T-helper 1 cell (primary cell): ENCODE measurements at regions not wholly inside any gene's neighbourhood (a gene's known extent, or its start where the extent isn't known, plus 50 kb on each side); places are given as distances from the start of the nearest gene placed in this dataset.

Source experiments
- DNase-seq, 5 donors: peaks; one replicate each; pipeline ENCODE4 v3.0.0-alpha.2; 2012 to 2020

DNA sequence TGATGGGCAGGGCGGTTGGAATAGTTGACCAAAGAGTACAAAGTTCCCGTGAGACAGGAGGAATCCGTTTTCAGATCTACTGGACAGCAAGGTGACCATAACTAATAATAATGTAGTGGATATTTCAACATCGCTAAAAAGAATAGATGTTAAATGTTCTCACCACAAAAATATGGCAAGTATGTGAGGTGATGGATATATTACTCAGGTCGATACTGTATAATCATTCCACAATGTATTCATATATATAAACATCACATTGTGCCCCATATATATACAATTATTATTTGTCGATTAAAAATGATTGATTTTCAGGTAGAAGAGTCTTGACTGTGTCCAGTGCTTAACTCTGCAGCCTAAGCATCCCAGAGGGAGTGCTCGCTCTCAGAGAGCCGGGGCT is 141.6 kb upstream of the TENM3 start:
- no peak for DNase-seq

DNA sequence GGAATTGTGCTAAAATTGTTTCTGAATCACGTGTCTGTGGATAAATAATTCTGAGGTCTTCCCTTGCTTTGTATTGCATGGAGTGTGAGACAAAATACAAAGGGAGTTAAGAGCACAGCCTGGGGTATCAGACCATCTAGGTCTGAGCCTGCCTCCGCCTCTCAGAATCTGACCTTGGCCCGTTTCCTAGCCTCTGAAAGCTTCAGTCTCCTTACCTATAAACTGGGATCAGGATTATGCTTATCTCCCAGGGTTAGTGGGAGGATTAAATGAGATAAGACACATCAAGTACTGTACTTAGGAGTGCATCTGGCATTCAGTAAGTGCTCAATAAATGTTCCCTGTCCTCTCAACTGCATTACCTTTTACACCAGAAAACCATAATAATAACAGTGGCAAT is 140.6 kb upstream of the TENM3 start:
- DNase-seq = no peak

DNA sequence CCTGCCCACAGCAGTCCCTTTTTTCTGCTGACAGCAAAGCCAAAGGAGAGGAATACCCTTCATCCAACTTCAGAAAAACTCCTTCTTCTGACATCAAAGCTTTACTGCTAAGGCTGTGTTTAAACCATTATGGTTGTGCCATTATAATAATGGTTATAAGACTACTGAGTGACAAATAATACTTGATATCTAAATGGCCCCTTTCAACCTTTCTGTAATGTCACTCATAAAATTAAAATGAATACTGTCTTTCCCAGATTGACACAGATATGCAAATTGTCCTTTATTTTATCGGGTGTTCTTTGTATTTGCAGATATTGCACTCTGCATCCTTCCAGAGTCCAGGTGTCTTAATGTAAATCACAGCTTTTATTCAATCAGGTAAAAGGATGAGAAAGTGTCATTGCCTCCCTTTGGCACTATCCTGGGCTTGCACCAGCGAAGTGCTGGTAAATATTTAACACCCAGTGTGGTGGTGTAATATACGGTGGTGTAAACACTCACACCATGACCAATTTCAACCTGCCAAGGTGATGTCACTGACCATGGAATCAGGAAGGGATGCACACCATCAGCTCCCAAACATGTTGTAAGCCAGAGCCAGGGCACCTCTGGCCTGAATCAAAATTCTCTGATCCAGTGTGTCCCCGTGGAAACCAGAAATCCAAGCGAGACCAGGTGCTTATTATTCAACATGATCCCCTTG is 139.4 kb upstream of the TENM3 start:
- no peak for DNase-seq

DNA sequence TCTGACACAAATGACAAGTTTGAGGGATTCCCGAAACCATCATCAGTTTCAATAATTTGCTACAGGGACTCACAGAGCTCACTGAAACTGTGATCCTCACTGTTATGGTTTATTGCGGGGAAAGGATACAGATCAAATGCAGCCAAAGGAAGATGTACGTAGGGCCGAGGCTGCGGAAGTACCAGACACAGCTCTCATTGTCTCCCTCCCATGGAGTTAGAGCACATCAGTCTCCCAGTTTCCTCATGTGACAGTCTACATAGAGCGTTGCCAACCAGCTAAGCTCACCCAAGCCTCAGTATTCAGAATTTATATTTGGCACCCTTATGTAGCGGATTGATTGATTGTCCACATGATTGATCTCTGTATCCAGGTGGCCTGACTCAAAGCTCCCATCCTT is 137.8 kb upstream of the TENM3 start:
- DNase-seq = no peak

DNA sequence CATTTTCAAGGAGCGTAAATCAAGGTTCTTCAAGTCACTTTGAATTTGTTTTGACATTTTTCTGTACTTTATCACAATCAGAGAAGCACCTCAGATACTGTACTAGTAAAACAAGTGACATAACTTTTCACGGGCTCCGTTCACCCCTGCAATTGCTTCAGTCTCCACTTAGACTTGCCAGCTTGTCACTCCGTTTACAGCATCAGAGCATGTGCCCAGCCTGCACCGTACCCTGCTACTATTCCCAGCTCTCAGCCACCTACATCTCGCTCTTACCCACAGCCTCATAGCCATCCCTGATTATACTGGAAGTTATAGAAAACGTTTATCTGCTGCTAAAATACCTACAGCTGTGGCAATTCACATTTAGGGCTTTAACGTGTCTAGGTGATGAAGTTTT is 135.3 kb upstream of the TENM3 start:
- DNase-seq = no peak

DNA sequence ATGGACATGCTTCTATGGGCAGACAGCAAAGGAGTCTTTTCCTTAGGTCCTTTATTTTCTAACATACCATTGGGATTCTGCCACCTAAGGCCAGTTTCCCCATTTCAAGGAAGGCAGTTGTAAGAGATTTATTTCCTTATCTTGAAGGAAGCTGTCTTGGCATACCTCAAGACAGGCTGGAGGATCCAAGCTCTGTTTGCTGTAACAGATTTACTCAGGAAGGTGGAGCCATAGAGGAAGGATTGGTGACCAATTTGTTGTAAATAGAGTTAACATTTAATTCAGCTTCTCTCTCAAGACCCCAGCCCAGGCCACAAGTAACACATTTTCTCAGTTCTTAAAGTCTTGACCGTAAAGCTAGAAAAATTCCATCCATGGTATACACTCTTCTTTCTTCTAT is 131.6 kb upstream of the TENM3 start:
- no peak for DNase-seq

DNA sequence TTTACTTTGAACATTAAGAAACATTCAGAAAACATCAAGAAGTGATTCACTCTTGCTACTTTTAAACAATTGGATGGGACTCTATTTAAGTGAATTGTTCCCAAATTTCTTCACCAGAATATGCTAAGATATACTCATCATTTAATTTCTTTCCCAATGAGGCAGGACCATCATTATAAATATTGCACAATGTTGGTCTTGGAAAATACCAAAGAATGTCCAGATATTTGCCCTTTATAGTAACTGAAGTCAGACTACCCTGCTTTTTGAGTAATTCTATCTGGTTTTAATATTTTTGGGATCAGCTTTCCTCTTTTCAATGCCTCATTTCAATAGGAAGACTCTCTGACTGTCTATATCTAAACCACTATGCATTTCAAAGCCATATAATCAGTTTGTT is 129.4 kb upstream of the TENM3 start:
- no peak for DNase-seq

DNA sequence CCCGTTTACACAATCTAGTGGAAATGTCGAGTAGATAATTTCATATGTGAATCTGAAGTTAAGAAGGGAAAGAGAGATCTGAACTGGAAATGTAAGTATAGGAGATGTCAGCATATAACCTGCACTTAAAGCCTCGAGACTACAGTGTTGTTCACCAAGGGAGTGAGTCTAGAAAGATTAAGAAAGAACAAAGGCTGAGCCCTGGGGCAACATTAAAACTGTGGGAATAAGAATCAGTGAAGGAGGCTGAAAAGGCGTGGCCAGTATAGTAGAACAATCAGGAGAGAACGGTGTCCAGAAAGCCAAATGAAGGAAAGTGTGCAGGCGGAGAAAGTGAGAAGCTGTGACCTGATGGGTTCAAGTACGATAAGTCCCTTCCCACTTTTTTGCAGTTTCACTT is 118.8 kb upstream of the TENM3 start:
- no peak for DNase-seq

DNA sequence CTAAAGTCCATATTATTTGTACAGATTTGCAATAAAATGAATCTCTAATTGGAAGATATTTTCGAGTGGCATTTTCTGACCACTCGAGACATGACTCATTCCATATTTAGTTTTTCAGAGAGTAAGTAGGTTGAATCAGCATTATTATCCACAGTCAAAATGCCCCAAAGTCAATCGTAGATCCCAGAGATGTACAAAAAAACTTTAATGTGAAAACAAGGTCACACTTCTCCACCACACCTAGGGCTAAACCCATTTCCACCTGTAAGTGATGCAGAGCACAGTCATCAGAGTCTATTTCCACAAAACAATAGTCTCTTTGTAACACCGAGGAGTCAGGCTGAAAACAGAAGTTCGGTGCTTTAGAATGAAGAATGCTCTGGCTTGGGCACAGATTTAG is 117.1 kb upstream of the TENM3 start:
- DNase-seq = no peak

DNA sequence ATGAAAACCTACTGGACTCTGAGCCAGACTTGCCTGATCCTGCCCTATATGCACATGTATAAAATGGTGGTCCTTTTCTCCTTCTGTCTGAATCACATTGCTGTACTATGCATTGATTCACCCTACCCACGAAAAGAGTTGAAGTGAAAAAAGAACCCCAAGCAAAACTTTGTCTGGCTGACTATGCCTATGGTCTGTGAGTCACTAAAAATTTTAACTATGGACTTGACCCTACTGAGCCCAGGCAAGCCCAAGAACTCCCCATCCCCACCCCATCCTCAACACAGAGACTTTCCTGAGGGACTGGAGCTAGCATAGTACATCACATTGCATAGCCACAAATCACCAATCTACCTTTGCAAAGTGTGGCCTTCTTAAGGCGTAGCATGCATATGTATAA is 116.6 kb upstream of the TENM3 start:
- no peak for DNase-seq

DNA sequence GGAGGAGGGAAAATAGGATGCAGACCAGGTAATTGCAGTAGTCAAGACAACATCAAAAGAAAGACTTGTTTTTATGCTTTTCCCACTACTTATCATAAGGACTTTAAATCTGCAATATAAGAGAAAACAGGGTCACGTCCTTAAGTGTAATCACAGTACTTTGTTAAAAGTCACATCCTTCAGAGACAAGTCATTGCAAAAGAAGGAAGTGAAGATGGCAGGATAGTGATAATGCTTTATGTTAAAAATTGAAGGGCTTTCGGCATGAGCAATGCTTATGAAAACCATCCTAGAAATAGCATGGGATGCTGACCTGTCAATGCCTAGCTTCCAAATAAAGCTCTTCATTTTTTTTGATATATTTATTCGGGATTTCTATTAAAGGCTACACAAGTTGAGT is 110.2 kb upstream of the TENM3 start:
- no peak for DNase-seq

DNA sequence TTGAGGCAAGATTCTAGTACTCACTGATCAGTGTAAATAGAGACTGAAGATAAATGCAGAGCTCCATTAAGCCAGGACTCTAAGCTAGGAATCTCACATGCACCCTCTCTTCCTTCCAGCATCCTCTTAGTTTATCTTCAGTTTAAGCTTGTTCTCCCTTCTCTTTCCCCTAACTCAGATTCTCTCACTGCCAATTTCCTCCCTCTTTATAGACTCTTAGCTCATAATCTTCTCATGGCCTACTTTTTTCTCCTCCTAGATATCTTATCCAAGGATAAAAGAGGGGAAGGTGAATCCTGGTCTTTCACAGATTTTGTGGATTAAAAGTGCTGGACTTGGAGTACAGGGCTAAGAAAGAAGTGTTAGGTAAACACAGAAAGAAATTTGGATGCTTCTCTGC is 108.9 kb upstream of the TENM3 start:
- DNase-seq = no peak

DNA sequence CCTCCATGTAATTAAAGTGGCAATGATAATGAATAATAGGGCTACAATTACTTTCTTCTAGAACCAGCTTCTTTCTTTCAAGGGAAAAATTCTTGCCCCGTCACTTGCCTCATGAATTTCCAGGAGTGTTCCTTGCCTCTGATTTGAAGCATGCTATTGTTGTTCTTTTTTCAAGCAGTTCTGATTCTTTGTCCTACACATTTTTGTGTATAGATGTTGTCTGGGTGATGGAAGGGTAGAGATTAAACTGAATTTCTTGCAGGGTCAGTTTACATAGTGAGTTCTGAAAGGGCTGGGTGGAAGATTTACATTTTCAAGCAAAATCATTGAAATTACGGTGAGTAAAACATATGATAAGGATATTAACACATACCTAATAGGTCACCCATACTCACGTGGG is 107.0 kb upstream of the TENM3 start:
- no peak for DNase-seq

DNA sequence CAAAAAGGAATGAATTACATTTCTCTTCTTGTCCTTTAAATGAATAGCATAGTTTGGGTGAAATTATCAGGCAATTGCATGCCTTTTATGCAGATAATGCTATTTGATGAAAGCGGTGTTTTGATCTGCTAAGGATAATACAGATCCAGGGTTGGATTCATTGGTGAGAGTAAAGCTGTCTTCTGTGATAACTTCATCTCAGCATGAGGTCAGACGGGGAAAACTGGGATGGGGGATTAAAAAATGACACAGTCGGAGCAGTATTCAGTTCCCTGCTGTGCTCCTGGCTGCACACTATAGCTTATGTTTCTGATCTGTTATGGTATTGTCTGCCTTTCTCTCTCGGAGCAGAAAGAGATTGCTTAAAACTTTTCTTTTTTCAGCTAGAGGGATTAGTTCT is 105.9 kb upstream of the TENM3 start:
- no peak for DNase-seq

DNA sequence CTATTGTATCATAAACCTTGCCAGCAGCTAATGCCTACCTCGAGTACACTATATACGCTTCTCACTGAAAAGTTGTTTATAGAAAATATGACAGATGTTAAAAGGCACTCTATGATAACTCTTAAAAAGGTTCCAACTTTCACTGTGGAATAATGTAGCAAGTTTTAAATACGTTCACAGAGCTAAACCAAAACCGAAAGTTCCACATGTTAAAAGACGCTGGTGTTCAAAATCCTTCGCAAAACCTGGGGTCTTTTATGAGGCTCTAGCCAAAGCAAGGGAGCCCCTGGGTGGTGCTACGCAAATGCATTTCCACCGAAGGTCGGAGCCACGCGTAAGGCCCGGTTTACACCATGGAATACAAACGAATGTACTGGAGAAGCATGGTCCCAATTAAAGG is 103.7 kb upstream of the TENM3 start:
- DNase-seq = no peak

DNA sequence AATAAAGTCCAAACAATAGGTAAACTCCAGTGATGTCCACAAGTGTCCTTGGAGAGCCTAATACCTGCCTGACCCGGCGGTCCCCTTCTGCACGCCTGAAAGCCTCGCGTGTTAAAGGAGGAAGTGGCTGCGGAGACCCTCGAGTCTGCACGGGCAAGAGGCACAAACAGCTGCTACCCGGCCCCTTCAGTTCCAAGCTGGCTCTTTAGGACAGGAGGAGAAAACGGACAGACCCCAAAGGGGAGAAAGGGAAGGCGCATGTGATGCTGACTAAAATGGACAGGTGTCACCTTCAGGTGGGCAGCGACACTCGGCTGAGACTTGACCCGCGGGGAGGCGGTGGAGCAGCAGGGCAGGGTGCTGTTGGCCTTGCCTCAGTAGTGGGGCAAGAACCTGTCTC is 102.7 kb upstream of the TENM3 start:
- no peak for DNase-seq

DNA sequence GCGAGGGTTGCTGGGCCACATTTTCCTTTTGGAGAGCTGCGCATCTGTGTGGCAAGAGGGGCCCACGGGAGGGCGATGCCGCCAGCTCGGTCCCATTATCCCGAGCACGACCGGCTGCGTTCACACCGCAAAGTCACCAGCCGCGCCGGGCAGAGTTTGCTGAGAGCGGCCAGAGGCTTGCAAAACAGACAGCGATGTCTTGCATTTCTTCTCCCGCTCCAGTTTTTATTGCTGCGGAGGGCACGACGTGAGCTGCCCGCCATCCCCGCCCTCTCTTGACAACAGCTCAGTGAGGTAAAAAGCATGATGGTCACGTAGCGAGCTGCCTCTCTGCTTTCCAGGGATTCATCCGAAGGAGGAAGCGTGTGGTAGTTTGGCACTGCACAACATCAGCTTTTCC is 102.1 kb upstream of the TENM3 start:
- DNase-seq = no peak

DNA sequence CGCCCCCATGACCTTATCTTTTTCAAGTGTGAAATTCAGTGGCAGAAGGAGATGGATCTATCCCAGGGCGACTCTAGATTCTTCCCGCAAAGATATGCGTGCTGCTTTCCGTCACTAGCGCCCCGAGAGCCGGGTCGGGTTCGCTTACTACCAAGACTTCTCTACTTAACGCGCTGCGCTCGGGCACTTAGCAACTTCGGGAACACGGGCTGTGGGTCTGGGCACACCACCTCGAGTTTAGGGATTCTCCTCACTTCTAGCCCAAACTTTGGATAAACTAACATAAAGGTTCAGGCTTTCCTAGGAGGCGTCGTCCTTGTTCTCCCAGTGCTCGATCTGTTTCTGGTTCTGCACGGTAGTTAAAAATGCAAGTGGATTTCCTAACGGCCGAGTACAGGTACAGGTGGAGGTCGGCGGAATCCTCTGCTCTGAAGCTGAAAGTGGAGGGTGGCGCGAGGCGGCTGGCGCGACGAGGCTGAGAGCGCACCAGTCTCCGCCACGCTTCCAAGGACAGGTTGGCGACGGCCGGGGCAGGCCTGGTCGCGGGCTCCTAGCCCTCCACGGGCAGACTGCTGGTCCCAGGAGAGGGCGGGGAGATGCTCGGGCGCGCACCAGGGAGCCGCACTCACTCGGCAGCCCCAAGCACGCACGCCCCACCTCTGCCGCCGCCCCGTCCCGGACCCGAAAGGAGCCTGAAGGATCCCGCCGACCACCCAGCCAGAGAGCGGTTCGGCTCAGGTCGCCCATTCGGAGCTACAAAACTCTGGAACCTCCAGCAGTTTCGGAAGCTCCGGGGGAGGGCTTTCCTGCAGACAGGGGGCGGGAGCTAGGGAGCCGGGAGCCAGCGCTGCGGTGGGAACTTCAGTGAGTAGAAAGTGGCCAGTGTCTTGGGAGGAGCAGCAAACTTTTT is 100.8 kb upstream of the TENM3 start:
- DNase-seq = no peak

DNA sequence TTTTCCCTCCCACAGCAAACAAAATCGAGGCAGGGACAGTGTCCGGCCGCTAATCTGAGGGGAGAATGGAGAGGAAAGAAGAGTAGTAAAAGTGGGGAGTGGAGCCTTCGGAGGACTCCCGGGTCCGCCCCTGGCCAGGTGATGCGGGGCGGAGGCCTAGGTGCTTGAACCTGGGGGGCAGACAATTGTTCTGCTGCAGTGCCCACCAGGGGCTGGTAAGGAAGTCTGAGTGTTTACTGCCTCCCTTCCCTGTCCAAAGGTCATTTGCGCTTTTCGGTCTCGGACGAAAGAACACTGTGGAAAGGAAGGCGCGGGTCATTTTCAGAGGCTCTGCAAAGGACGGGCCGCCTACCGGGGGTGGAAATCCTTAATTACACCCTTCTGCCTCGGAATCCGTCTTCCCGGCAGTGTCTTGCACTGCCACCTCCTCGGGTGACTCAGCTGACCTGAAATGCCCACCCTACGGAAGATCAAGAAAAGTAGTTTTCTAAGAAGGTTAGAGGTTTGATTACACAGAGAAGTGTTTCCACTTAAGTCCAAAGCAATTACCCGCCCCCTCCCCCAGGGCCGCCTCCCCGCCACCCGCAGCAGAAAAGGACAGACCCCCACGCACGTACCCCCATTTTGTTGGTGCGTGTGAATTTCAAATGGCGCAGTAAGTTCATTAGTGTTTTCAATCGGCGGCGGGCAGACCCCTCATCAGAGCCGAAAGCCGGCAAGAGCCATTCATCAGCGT is 99.9 kb upstream of the TENM3 start:
- no peak for DNase-seq

DNA sequence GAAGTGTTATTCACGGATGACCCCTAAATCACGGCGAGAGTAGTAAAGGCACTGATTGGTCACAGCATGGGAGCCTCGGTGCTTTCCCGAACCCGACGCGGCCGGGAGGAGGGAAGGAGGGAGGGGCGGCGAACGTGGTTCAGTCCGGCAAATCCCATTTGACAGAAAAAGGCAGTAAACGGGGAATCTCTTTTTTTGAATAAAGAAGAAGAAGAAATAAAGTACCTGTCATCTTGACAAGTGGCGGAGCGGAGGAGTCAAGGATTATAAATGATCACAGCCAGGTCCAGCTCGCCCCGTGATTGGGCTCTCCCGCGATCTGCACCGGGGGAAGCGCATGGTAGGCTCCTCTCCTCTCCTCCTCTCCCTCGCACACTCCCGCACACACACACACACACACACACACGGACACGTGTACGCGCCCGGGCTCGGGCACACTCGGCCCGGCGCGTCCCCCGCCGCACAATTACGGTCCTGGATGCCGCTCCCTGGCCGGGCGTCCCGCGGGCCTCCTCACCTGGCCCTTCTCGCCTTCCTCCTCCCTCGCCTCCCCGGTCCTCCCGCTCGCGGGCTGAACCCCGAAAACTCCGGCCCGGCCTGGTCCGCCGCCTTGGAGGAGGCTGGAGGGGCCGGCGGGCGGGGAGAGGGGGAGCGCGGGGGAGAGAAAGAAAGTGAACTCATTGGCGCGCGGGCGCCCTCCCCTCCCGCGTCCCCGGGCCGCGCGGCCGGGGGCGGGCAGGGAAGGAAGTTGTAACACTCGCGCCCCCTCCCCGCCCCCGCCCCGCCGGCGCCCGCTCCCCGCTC is 99.2 kb upstream of the TENM3 start:
- DNase-seq = no peak

DNA sequence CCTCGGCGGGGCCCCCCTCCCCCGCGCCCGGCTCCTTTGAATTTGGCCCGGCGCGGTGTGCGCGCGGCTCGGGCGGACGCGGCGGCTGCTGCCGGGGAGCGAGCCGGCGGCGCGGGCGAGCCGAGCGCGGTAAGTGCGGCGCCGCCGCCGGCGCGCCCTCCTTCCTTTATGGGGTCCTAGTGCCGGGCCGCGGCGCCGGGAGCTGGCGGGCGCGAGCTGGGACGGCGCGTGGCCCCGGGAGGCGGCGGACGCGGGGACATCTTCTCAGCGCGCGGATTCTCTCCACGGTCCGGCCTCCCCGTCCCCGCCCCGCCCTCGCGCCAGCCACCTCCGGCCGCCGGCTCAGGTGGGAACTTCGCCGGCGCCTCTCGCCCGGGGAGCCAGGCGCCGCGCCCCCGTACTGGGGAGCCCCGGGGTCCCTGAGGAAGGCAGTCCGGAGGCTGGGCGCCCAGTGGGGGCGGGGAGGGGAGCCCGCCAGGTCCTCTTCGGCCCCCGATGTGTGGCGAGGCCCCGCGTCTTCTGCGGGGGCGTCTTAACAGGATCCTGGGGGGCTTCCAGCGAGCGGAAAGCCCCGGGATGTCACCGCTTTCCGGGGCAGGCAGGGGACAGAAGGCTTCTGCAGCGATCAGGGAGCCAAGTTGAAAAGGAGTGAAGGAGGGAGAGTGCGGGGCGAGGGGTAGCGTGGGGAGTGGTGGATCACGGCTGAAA is 98.4 kb upstream of the TENM3 start:
- DNase-seq = no peak

DNA sequence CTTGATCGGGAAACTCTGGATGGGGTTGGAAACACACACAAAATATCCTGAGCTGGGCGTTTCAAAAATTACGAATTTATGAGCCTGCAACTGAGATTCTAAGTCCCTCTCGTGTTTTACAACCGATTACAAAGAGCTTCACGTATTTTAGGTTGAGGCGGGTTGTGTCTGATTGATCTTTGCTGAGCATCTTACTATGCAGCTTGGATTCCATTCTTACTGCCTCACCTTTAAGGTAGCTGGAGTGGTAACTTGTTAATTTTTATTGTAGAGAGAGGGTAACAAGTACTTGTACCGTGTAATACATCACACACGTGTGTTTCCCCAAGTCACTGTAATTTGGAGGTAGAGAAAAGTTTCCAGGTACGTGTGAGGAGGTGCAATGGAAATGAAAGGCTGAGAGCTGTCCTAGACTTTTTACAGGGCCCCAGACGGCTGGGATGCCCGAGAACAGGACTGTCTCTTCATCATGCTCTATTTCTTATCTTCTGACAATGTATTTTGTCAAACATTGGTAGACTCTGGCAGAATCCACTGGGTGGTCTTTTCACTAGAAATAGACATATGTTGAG is 97.8 kb upstream of the TENM3 start:
- DNase-seq = no peak
